Spleen (tissue), 7 donors: ENCODE measurements at regions not wholly inside any gene's neighbourhood (a gene's known extent, or its start where the extent isn't known, plus 50 kb on each side); places are given as distances from the start of the nearest gene placed in this dataset.

Source experiments
- POLR2AphosphoS5 ChIP-seq, 3 donors: sonication (generic); formaldehyde crosslinking; IDR thresholded peaks; one replicate each; pipeline ENCODE4 v1.5.1; 2017; ENCODE audit warnings: antibody characterized with exemption in 3 of 3
- TF ChIP-seq, protein P1 (sequence below), 11 experiments: fragments of 200-600 bp in 7 of 11; fragments of 450-650 bp in 4 of 11; sonication (generic) in 4 of 11; IDR thresholded peaks in 8 of 11; conservative IDR thresholded peaks in 3 of 11; 1 replicate in 7 of 11; 2 replicates in 4 of 11; pipeline versions ENCODE4 v1.4.0 to v1.8.0; 2016 to 2021; ENCODE audit warnings: antibody characterized with exemption in 11 of 11, inconsistent platforms in 4 of 11, mild to moderate bottlenecking in 1 of 11
- donor health status: DM: no; HTN: no; CAD: no; lungs with moderate emphysema.
- donor health status: DM: no; HTN: no; CAD: no.
- donor health status: DM: no; HTN: no; CAD: no.

DNA sequence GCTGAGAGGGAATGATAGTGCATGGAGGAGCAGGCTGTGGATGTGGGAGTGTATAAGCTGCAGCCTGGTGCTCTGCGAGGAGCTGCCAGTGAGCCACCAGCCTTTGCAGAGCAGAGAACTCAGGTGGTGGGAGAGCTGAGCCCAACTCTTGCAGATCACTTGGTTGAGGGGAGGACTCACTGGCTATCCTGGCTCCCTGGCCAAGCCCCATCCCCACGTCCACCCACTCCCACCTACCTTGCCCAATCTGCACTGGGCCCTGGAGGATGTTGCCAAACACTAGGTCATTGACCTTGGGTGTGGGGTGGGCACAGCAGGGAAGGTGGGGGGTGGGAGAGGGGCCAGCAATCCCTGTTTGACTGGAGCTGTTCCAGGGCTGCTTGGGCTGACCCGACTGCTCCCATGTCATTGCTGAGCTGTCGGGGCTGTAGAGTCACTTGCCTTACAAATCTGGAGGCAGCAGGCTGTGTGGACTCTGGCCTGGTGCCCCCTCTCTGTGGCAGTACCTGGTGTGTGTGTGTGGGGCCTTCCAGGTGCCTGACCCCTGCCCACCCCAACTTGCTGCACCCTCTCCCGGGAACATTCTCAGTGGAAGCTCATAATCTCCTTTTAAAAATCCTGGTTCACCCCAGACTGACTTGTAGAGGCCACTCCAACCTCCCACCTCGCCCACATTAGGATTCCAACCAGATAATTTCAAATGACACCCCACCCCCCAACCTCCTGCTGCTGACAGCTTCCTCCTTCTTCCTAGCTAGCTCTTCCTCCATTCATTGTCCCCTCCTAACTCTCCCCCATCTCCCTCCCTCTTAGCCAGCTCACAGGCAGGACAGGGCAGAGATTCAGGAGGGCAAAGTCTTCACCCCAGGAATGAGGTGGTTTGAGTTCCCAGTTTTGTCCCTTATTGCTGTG, 162.3 kb downstream of the MRPL14 start:
- TF ChIP-seq, protein P1, sequence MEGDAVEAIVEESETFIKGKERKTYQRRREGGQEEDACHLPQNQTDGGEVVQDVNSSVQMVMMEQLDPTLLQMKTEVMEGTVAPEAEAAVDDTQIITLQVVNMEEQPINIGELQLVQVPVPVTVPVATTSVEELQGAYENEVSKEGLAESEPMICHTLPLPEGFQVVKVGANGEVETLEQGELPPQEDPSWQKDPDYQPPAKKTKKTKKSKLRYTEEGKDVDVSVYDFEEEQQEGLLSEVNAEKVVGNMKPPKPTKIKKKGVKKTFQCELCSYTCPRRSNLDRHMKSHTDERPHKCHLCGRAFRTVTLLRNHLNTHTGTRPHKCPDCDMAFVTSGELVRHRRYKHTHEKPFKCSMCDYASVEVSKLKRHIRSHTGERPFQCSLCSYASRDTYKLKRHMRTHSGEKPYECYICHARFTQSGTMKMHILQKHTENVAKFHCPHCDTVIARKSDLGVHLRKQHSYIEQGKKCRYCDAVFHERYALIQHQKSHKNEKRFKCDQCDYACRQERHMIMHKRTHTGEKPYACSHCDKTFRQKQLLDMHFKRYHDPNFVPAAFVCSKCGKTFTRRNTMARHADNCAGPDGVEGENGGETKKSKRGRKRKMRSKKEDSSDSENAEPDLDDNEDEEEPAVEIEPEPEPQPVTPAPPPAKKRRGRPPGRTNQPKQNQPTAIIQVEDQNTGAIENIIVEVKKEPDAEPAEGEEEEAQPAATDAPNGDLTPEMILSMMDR (IDR thresholded peaks at IDR 0.05 in 8 of 11, conservative IDR thresholded peaks at IDR 0.05 in 3 of 11) = no peak
- no peak for TF ChIP-seq POLR2AphosphoS5 (IDR thresholded peaks at IDR 0.05)
